ENCODE measurements at regions not wholly inside any gene's neighbourhood (a gene's known extent, or its start where the extent isn't known, plus 50 kb on each side); places are given as distances from the start of the nearest gene placed in this dataset.

- no peaks in the 10 kb centered on the region for H3K36me3 ChIP-seq (replicated peaks in 1 of 2; ENCODE audit: control extremely low read depth in 1 of 2, control insufficient read depth in 1 of 2, extremely low read depth in 1 of 2, insufficient read depth in 2 of 2, low read length in 1 of 2)
- Mint-ChIP-seq H3K4me1 (no peaks in the 10 kb centered on the region), H3K9me3 (ENCODE audit: insufficient read depth) (no peaks in the 10 kb centered on the region), H3K27me3 (no peaks in the 10 kb centered on the region), H3K27ac (no peak overlapping the region), H3K4me3 (no peak overlapping the region)
- H4K20me1 ChIP-seq (ENCODE audit: control insufficient read depth, insufficient read depth, low read length, poor library complexity, severe bottlenecking): no peaks in the 10 kb centered on the region
- intact Hi-C loops (cut with micrococcal nuclease): no loop called here
- no peak for DNase-seq
- TF ChIP-seq, protein P1, sequence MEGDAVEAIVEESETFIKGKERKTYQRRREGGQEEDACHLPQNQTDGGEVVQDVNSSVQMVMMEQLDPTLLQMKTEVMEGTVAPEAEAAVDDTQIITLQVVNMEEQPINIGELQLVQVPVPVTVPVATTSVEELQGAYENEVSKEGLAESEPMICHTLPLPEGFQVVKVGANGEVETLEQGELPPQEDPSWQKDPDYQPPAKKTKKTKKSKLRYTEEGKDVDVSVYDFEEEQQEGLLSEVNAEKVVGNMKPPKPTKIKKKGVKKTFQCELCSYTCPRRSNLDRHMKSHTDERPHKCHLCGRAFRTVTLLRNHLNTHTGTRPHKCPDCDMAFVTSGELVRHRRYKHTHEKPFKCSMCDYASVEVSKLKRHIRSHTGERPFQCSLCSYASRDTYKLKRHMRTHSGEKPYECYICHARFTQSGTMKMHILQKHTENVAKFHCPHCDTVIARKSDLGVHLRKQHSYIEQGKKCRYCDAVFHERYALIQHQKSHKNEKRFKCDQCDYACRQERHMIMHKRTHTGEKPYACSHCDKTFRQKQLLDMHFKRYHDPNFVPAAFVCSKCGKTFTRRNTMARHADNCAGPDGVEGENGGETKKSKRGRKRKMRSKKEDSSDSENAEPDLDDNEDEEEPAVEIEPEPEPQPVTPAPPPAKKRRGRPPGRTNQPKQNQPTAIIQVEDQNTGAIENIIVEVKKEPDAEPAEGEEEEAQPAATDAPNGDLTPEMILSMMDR (IDR thresholded peaks at IDR 0.05): no peak
- TF ChIP-seq EZH2 (IDR thresholded peaks at IDR 0.05; ENCODE audit: borderline replicate concordance, insufficient read depth, low read depth, low read length, poor library complexity, severe bottlenecking): no peak
- H3K9ac ChIP-seq (ENCODE audit: low read length): no peak overlapping the region
- H3K4me3 ChIP-seq (ENCODE audit: control extremely low read depth in 1 of 5, extremely low read depth in 1 of 5, insufficient read depth in 1 of 5, low read depth in 2 of 5, low read length in 4 of 5): no peak overlapping the region
- POLR2A ChIA-PET: no interaction called here
- no CpG with 5 or more reads among the region's 1 CpG for WGBS (ENCODE audit: insufficient coverage)
- ATAC-seq (ENCODE audit: low read depth): no peak
- no peaks in the 10 kb centered on the region for H3K79me2 ChIP-seq (ENCODE audit: control insufficient read depth, insufficient read depth, low read length)
- CTCF ChIA-PET: interaction anchor here (0.6 kb wide), 1 partner anchor 12 kb away, joined by 3 read pairs; no protein-coding TSS in a partner anchor
- peaks cover 2 to 12% (median 3%) of the 10 kb centered on the region in 3 donors for H3K9me3 ChIP-seq (ENCODE audit: control extremely low read depth in 1 of 3, control insufficient read depth in 2 of 3, insufficient read depth in 1 of 3, low read length in 2 of 3)
- H3K4me1 ChIP-seq (ENCODE audit: control insufficient read depth in 2 of 2, insufficient read depth in 2 of 2, low read length in 2 of 2): no peaks in the 10 kb centered on the region
- H3K27me3 ChIP-seq (replicated peaks in 1 of 4; ENCODE audit: control extremely low read depth in 1 of 4, control insufficient read depth in 3 of 4, insufficient read depth in 4 of 4, low read length in 3 of 4): no peaks in the 10 kb centered on the region
- H3K27ac ChIP-seq (ENCODE audit: low read length in 2 of 2): no peak overlapping the region
- H3K4me2 ChIP-seq (replicated peaks; ENCODE audit: low read depth, low read length, poor library complexity, severe bottlenecking): no peak overlapping the region
- H2AFZ ChIP-seq (ENCODE audit: insufficient read depth, low read depth, low read length, poor library complexity, severe bottlenecking): no peak overlapping the region
Observed at GRCh38 chr13:85174291-85174690, 624.9 kb downstream of the SLITRK6 start.

GRCh38 chr13:85170372-85170771, 628.8 kb downstream of the SLITRK6 start:
- Histone ChIP-seq H3K27me3 (replicated peaks in 1 of 4; ENCODE audit: control extremely low read depth in 1 of 4, control insufficient read depth in 3 of 4, insufficient read depth in 4 of 4, low read length in 3 of 4) (no peaks in the 10 kb centered on the region), H3K9me3 (ENCODE audit: control extremely low read depth in 1 of 3, control insufficient read depth in 2 of 3, insufficient read depth in 1 of 3, low read length in 2 of 3) (peaks cover 0 to 8% (median 3%) of the 10 kb centered on the region in 3 donors), H3K4me1 (ENCODE audit: control insufficient read depth in 2 of 2, insufficient read depth in 2 of 2, low read length in 2 of 2) (no peaks in the 10 kb centered on the region), H3K4me3 (ENCODE audit: control extremely low read depth in 1 of 5, extremely low read depth in 1 of 5, insufficient read depth in 1 of 5, low read depth in 2 of 5, low read length in 4 of 5) (no peak overlapping the region), H3K36me3 (replicated peaks in 1 of 2; ENCODE audit: control extremely low read depth in 1 of 2, control insufficient read depth in 1 of 2, extremely low read depth in 1 of 2, insufficient read depth in 2 of 2, low read length in 1 of 2) (no peaks in the 10 kb centered on the region), H3K27ac (ENCODE audit: low read length in 2 of 2) (no peak overlapping the region), H4K20me1 (ENCODE audit: control insufficient read depth, insufficient read depth, low read length, poor library complexity, severe bottlenecking) (no peaks in the 10 kb centered on the region), H2AFZ (ENCODE audit: insufficient read depth, low read depth, low read length, poor library complexity, severe bottlenecking) (no peak overlapping the region), H3K9ac (ENCODE audit: low read length) (no peak overlapping the region), H3K4me2 (replicated peaks; ENCODE audit: low read depth, low read length, poor library complexity, severe bottlenecking) (no peak overlapping the region), H3K79me2 (ENCODE audit: control insufficient read depth, insufficient read depth, low read length) (no peaks in the 10 kb centered on the region)
- Mint-ChIP-seq H3K4me1 (no peaks in the 10 kb centered on the region), H3K9me3 (ENCODE audit: insufficient read depth) (peaks cover 5% of the 10 kb centered on the region), H3K27me3 (no peaks in the 10 kb centered on the region), H3K4me3 (no peak overlapping the region), H3K27ac (no peak overlapping the region)
- intact Hi-C loops (cut with micrococcal nuclease): no loop called here
- 33% methylated on average over 1 of the region's 1 CpG for WGBS (ENCODE audit: insufficient coverage)
- no peak for DNase-seq
- ATAC-seq (ENCODE audit: low read depth): no peak
- CTCF ChIA-PET: no interaction called here
- POLR2A ChIA-PET: no interaction called here
- TF ChIP-seq, protein P1 (IDR thresholded peaks at IDR 0.05): no peak

Data from B cell (primary cell).